ENCODE measurements at regions not wholly inside any gene's neighbourhood (a gene's known extent, or its start where the extent isn't known, plus 50 kb on each side); places are given as distances from the start of the nearest gene placed in this dataset.

- Histone ChIP-seq H3K9ac (ENCODE audit: low read length in 3 of 3) (no peak overlapping the region), H3K9me3 (ENCODE audit: control insufficient read depth in 2 of 3, insufficient read depth in 1 of 3, low read length in 3 of 3) (no peaks in the 10 kb centered on the region), H3K4me3 (ENCODE audit: low read length in 3 of 3) (no peak overlapping the region), H3K36me3 (ENCODE audit: control insufficient read depth in 2 of 3, insufficient read depth in 3 of 3, low read length in 3 of 3) (no peaks in the 10 kb centered on the region), H3K27me3 (ENCODE audit: control insufficient read depth, insufficient read depth, low read length) (no peaks in the 10 kb centered on the region), H3K4me1 (ENCODE audit: control insufficient read depth in 2 of 3, insufficient read depth in 2 of 3, low read depth in 1 of 3, low read length in 3 of 3) (no peaks in the 10 kb centered on the region), H3K27ac (ENCODE audit: low read depth in 2 of 2, low read length in 2 of 2) (no peak overlapping the region)
- DNase-seq (no peak), FAIRE-seq (no peak)
- intact Hi-C loops (cut with DNase I): no loop called here
- TF ChIP-seq CTCF (IDR thresholded peaks at IDR 0.05; ENCODE audit: borderline replicate concordance, extremely low read depth, insufficient read depth): no peak
Observed at GRCh38 chr14:34134484-34134883, 183.6 kb upstream of the EGLN3 start.

GRCh38 chr14:34129927-34130552, 179.2 kb upstream of the EGLN3 start:
- DNase-seq (no peak), FAIRE-seq (no peak)
- Histone ChIP-seq H3K27ac (ENCODE audit: low read depth in 2 of 2, low read length in 2 of 2) (no peak overlapping the region), H3K9ac (ENCODE audit: low read length in 3 of 3) (no peak overlapping the region), H3K27me3 (ENCODE audit: control insufficient read depth, insufficient read depth, low read length) (no peaks in the 10 kb centered on the region), H3K36me3 (ENCODE audit: control insufficient read depth in 2 of 3, insufficient read depth in 3 of 3, low read length in 3 of 3) (no peaks in the 10 kb centered on the region), H3K4me3 (ENCODE audit: low read length in 3 of 3) (no peak overlapping the region), H3K9me3 (ENCODE audit: control insufficient read depth in 2 of 3, insufficient read depth in 1 of 3, low read length in 3 of 3) (no peaks in the 10 kb centered on the region), H3K4me1 (ENCODE audit: control insufficient read depth in 2 of 3, insufficient read depth in 2 of 3, low read depth in 1 of 3, low read length in 3 of 3) (no peaks in the 10 kb centered on the region)
- intact Hi-C loops (cut with DNase I): no loop called here
- TF ChIP-seq CTCF (IDR thresholded peaks at IDR 0.05; ENCODE audit: borderline replicate concordance, extremely low read depth, insufficient read depth): no peak

- Histone ChIP-seq H3K27me3 (ENCODE audit: control insufficient read depth, insufficient read depth, low read length) (no peaks in the 10 kb centered on the region), H3K9me3 (ENCODE audit: control insufficient read depth in 2 of 3, insufficient read depth in 1 of 3, low read length in 3 of 3) (no peaks in the 10 kb centered on the region), H3K4me3 (ENCODE audit: low read length in 3 of 3) (no peak overlapping the region), H3K4me1 (ENCODE audit: control insufficient read depth in 2 of 3, insufficient read depth in 2 of 3, low read depth in 1 of 3, low read length in 3 of 3) (no peaks in the 10 kb centered on the region), H3K27ac (ENCODE audit: low read depth in 2 of 2, low read length in 2 of 2) (no peak overlapping the region), H3K36me3 (ENCODE audit: control insufficient read depth in 2 of 3, insufficient read depth in 3 of 3, low read length in 3 of 3) (no peaks in the 10 kb centered on the region), H3K9ac (ENCODE audit: low read length in 3 of 3) (no peak overlapping the region)
- DNase-seq (no peak), FAIRE-seq (no peak)
- intact Hi-C loops (cut with DNase I): no loop called here
- no peak for TF ChIP-seq CTCF (IDR thresholded peaks at IDR 0.05; ENCODE audit: borderline replicate concordance, extremely low read depth, insufficient read depth)
Observed at GRCh38 chr14:34128665-34129064, 177.8 kb upstream of the EGLN3 start.

- Histone ChIP-seq H3K27me3 (ENCODE audit: control insufficient read depth, insufficient read depth, low read length) (no peaks in the 10 kb centered on the region), H3K9ac (ENCODE audit: low read length in 3 of 3) (no peak overlapping the region), H3K4me1 (ENCODE audit: control insufficient read depth in 2 of 3, insufficient read depth in 2 of 3, low read depth in 1 of 3, low read length in 3 of 3) (no peaks in the 10 kb centered on the region), H3K4me3 (ENCODE audit: low read length in 3 of 3) (no peak overlapping the region), H3K27ac (ENCODE audit: low read depth in 2 of 2, low read length in 2 of 2) (no peak overlapping the region), H3K36me3 (ENCODE audit: control insufficient read depth in 2 of 3, insufficient read depth in 3 of 3, low read length in 3 of 3) (no peaks in the 10 kb centered on the region), H3K9me3 (ENCODE audit: control insufficient read depth in 2 of 3, insufficient read depth in 1 of 3, low read length in 3 of 3) (no peaks in the 10 kb centered on the region)
- intact Hi-C loops (cut with DNase I): no loop called here
- no peak for DNase-seq
- no peak for FAIRE-seq
- no peak for TF ChIP-seq CTCF (IDR thresholded peaks at IDR 0.05; ENCODE audit: borderline replicate concordance, extremely low read depth, insufficient read depth)
Observed at GRCh38 chr14:34126586-34126985, 175.7 kb upstream of the EGLN3 start.
